GM19438 (cell line): ENCODE measurements at regions not wholly inside any gene's neighbourhood (a gene's known extent, or its start where the extent isn't known, plus 50 kb on each side); places are given as distances from the start of the nearest gene placed in this dataset.
"Not testable (repeated sequence)": the region's sequence is repeated elsewhere in the genome, so short reads cannot be mapped to it uniquely, and the experiment has no call there.

Source experiments
- ATAC-seq: cut with Tn5 transposase; IDR thresholded peaks from one replicate; pipeline ENCODE4 v1.9.1; 2021; ENCODE audit warnings: low read depth; ENCODE audit not compliant: unreplicated experiment

DNA sequence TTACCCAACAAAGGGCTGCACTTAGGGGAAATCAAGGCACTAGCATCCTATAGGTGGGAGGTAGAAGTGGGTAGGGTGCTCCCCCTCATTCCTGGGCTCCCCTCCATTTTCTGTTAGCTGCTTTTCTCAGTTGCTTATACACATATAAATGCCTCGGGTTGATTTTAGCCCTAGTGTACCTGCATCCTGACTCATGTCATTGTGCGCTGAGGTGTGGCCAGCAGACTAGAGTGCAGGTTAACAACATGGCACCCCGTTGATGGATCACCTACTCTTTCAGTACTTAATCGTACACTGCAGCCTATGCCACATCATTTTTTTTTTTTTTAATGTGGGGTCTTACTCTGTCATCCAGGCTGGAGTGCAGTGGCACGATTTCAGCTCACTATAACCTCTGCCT, 144.0 kb upstream of the ITGB1 start:
- ATAC-seq, result no peak

DNA sequence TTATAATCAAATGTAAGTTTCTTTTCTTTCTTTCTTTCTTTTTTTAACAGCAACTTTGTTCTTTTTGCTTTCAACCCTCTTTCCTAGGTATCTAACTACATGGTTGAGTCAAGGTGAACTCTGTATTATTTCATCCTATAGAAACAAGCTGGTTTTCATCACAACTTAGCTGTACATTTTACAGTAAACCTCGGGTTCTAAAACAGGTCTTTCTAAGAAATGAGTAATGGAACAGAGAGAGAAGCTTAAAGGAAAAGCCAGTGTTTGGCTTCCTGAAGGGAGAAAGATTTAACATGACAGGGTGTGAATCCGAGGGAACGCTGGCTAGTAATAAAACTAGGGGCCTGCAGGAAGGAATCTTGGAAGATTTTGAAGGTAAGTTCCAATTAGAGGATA, 143.4 kb upstream of the ITGB1 start:
- no peak for ATAC-seq

DNA sequence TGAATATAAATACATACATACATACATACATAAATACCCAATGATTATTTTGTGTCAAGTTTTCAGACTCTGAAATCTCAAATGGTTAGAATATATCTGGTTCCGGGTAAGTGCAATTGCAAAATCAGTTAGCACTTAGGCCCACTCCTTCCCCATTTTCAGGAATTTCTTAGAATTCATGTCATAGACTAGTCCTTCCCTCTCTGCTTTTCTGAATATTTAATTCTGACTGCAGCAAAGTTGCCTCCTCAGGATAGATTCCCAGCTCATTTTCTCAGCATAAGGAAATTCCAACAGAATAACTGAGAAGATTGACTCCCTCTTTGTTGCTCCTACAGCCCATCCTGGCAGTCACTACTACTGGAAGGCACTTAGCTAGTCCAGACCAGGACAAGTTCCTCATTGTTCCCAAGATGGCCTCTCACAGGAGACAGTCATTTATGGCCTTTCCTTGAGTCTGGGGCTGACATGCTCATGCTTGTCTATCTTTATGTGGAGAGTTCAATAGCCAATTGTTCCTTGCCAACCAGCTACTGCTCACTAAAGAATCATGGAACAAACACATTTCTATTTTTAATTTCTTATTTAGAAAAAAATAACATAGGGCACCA, 142.9 kb upstream of the ITGB1 start:
- no peak for ATAC-seq

DNA sequence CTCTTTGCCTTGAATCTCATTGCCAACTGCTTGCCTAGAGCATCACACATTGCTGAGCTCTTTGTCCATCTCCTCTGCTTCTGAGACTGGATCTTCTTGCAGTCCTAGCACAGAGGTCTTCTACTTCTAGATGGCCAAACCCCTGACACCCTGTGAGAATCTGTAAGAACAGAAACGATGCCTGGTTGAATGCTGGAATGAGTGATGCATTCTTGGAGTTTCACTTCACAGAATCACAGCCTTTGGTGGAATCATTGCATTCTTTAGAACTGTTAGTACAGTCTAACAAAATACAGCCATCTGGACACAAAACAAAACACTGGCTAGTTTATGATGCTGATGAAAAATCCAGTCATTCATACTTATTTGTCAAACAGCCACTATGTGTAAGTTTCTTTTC, 141.7 kb upstream of the ITGB1 start:
- ATAC-seq, result no peak

DNA sequence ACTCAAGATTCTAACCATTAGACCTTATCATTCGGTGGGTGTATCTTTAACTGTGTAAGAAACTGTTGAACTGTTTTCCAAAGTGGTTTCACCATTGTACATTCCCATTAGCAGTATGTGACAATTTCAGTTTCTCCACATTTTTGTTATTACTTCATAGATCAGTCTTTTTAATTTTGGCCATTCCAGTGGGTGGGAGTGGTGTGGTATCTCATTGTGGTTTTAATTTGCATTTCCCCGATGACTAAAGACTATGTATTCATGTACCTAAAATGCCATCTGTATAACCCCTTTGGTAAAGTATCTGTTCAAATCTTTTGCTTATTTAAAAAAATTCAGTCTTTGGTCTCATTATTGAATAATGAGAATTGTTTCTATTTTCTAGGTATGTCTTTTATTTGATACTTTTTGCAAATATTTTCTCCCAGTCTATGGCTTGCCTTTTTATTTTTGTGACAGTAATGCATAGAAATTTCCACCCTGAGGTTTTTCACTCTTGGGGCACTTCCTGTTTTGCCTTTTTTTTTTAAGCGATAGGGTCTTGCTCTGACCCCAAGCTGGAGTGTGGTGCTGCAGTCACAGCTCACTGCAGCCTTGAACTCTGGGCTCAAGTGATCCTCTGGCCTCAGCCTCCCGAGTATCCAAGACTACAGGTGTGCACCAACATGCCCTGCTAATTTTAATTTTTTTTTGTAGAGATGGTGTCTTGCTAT, 141.1 kb upstream of the ITGB1 start:
- ATAC-seq, result no peak

DNA sequence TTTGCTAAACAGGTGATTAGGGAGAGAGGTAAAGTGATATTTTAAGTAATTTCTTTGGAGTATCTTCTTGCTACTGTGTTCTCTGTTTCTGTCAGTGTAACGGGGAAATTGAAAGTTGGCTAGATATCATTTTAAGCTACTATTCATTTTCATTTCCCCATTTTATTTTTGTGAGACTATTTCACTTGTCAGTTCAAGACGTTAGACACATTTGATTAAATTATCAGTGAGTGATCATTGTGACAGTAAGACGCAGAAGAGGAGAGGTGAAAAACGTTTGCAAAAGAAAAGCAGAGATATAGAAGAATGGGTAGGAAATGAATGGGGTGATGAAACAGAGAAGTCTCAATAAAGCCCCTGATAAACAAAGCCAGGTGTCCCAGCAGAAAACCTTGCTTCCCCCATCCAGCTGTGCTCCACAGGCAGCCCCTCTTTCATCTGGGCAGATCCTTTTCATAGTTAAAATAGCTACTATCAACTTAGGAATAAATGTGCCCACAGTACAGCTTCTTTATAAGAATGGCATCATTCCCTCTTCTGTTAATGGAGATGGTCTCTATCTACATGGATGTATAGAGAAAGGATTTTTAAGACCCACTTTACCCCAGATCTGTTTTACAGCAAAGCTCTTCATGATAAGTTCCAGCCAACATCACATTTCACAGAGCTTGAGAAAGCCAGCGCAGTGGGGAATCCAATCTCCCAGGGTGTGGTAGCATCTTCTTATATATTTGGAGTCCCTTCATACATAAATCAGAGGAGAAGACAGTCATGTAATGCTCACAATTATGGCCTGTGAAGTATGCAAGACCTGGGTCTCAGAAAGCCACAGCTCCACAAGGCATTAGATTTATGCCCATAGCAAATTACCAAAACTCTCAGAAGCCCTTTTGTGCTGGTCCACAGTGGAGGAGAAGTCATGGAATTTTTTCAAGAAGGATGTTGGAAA, 138.1 kb upstream of the ITGB1 start:
- ATAC-seq, result peak; percentile 79

DNA sequence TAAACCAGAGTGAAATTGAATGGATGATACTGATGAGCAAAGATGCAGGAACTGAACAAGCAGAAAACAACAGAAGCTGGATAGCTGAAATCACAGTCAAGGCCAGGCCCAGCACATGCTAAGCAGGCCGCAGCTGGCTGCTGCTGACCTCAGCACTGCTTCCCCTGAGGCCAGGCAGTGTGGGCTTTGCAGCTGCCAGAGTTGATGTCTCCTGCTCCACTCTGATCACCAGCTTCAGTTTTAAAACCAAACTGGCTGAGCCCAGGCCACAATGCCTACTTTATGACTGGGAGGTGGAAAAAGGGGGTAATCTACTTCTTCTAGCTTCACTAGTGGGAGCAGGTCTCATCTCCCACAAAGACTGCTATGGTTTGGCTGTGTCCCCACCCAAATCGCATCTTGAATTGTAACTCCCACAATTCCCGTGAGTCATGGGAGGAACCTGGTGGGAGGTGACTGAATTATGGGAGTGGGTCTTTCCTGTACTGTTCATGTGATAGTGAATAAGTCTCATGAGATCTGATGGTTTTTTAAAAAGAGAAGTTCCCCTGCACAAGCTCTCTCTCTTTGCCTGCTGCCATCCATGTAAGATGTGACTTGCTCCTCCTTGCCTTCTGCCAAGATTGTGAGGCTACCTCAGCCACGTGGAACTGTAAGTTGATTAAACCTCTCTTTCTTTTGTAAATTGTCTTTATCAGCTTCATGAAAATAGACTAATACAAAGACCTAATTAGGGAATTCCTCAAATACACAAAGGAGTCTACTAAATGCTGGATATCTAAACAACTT, 136.4 kb upstream of the ITGB1 start:
- ATAC-seq, result no peak

DNA sequence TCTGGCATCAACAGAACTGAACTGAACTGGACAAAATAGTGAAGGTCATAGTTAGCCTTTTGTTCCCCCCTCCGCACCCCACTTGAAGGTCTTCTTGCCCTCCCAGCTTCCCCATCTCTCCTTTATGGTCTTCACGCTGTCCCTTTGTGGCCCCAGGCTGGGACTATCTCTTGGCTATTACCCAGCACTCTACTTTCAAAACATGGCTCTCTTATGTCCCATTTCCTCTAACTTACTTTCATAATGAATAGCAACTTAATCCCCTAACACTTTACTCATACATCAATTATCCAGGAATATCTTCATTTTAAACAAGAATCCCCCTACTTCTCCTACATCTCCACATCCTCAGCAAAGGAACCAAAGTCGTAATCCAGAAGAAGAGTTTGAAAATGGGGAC, 135.3 kb upstream of the ITGB1 start:
- ATAC-seq, result no peak

DNA sequence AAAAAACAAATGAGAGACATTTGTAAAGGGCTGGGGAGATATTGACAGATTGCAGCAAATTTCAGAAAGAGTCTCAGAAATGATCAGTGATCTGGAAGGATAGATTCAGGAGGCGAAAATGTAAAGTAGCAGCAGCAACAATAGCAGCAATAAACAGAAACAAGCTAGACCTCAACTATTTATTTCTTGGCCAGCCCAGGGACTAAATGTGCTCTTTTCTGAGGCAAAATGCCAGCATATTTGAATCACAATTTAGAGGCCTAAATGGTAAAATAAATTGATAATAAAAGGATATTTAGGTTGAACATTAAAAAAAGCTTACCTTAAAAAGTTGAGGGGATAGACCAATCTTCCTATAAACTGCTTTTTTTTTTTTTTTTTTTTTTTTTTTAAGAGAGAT, 134.6 kb upstream of the ITGB1 start:
- ATAC-seq, result no peak

DNA sequence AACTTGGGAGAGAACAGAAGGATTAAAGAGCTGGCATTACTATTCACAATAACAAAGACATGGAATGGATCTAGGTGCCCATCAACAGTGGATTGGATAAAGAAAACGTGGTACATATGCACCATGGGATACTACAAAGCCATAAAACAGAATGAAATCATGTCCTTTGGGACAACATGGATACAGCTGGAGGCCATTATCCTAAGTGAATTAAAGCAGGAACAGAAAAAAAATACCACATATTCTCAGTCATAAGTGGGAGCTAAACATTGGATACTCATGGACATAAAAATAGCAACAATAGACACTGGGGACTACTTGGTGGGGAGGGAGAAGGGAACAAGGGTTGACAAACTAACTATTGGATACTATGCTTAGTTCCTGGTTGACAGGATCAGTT, 133.2 kb upstream of the ITGB1 start:
- ATAC-seq, result no peak

DNA sequence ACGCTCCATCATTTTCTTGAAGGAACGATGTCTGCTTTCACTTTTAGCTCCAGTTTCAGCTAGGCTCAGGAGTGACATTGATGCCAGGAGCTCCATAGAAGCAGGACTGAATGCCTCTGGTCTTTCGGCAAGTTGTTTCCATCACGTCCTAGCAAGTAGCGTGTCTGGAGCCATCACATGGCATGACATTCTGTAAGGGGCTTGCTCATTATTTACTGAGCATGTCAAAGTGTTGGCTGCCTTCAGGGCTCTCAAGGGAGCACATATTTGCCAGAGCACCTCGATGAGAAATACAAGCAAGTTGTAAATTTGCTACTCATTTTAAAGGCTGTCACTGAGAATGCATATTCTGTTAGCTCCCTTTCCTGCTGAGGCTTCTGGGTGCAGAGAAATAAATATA, 131.0 kb upstream of the ITGB1 start:
- no peak for ATAC-seq

DNA sequence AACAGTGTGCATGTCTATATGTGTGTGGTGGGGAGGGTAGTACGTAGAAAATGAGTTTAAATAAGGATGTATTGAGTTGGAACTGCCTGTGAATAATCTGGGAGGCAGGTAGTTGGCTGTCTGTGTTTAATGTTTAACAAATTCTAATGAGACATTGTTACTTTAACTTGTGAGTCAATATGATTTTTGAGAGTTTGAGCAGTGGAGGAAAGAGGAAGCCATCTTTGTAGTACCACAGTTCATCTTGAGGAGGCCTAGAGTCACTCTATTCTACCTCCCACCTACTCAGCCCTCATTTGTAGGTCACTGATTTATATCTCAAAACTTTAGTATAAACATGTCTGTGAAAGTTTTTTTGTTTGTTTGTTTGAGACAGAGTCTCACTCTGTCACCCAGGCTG, 129.9 kb upstream of the ITGB1 start:
- ATAC-seq, result no peak

DNA sequence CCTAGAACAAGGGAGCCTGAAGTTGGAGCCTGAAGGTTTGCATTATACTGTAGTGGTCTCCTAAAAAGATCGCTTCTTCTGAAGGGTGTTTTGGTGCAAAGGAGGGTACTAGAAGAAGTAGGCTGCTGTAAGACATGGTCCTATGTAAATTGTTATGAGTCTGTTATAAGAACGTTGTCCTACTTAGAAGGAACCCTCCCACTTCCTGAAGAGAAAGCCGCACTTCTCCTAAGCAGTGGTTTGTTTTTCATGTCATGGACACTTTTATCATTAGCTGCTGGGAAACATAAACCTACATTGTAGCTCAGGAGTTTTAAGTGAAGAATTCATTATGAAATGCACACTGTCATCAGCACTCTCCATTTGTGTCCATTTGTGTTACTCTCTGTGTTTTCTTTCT, 129.1 kb upstream of the ITGB1 start:
- no peak for ATAC-seq

DNA sequence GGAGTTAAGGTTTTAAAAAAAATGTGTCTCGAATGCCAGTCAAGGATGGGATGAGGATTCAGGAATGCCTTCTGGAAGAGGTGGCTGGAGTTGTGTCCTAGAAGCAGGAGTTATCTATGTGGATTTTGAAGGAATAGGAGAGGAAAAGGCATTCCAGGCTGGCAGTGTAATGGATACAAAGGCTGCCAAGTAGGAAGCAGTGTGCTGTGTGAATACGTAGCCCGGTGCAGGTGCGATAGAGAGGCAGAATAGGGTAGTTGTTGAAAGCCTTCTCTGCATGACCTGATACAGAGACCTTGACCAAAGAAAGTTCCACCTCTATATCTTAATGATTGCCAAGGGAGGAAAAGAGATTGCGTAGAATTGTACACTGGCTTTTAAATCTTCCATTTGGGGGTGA, 128.1 kb upstream of the ITGB1 start:
- no peak for ATAC-seq

DNA sequence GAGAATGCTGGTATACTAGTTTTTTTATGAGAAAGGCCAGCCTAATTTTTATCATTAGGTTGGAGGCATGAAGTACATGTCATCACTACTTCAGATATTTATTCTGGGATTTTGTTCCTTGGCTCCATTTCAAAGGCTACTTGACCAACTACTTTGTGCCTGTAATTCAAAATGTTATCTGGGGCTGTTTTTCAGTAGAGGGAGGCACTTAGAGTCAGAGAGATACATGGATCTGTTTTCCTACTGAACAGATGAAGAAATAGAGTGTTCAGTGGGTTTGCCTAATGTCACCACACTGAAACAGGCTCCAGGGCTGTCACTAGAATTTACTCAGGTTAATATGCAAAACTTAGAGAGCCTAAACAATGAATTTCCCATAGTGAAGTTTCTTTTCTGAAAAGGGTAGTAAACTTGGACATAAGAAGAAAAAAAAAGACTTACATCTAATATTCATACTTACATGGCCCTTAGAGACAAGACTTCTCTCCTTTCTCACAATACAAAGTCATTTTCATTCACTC, 127.3 kb upstream of the ITGB1 start:
- no peak for ATAC-seq

DNA sequence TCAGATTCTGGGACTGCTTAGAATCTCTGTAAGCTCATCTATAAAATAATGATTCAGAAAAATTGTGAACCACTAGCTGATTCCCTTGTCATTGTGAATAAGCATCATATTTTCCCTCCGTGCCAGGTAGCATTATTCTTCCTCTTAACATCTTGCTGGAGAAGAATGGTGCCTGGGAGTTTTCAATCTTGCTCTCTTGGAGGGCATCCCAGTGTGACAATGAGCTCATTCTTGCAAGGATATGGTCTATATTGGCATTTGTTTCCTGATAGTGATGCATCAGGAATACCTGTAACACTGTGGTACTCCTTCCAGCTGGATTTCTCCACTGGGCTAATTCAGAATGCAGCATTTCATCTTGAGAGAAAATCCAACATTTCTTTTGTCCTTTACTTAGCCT, 126.4 kb upstream of the ITGB1 start:
- ATAC-seq, result no peak

DNA sequence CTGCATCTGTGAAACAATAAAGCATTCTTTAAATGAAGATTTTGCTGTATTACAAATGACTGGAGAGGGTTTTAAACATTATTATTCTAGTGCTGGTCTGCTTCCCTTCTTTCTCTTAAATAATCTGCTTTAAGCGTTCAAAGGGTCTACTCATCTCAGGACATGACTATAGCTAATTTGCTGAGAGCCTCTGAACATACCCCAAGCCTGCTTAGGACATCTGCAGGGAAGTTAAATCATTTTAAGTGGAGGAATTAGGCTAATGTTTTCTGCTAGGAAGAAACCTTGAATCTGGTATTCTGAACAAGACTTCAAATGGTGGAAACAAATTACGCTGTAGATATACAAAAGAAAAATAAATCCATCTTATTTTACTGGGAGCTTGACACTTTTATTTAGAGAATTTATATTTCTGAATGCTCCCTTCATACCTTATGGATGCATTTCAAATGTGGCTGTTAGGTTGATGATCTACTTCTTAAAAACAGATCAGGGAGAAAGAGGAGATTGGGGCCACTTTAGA, 124.4 kb upstream of the ITGB1 start:
- no peak for ATAC-seq

DNA sequence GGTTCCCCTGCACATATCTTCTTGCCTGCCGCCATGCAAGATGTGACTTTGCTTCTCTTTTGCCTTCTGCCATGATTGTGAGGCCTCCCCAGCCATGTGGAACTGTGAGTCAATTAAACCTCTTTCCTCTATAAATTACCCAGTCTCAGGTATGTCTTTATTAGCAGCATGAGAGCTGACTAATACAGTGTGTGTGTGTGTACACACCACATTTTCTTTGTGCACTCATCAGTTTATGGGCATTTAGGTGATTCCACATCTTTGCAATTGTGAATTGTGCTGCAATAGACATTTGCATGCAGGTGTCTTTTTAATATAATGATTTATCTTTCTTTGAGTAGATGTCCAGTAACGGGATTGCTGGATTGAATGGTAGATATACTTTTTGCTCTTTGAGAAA, 122.4 kb upstream of the ITGB1 start:
- ATAC-seq, result not testable (repeated sequence)

DNA sequence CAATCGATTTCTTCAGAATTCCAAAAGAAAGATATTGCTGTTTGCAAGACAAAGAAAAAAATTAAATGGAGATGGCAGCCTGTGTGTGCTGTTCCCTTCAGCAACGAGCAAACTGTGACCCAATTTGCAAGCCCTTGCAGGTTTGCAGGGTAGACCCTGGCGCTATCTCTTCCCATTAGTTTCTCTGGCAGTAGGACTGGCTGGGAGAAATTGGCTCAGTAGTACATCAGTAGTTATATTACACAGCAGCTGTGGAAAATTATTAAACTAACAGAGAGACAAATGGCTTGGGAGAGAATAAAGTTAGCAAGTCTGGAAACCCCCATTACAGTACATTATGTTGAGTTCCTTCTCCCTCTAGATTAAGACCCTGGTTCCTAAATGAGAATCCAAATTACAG, 116.4 kb upstream of the ITGB1 start:
- no peak for ATAC-seq

DNA sequence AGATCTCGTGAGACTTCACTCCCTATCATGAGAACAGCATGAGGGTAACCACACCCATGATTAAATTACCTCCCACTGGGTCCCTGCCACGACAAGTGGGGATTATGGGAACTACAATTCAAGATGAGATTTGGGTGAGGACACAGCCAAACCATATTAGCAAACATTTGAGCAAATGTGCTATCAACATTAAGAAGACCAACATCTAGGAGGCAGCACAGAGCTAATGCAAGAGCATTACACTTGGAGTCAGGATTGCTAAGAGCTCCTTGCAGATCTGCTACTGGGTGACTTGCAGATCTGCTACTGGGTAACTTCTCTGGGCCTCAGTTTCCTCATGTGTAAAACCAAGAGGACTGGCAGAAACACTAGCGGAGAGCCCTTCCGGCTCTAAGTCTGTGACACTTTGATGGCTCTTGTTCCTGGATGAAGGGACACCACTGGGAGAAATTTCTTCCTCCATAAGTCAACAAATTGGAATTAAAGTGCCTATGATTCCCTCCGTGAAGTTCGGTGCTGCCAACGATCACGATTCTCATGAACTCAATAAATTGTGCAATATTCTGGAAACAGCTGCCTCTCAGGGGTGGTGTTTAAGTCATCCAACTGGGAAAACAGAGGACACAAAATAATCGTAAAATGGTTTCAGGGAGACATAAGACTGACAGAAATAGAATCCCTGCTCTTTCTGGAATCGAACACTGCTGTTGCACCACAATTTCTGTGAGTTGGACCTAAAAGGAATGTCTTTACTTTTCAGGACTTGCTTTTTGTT, 115.8 kb upstream of the ITGB1 start:
- ATAC-seq, result no peak
